IMR-90 (cell line): ENCODE measurements at regions not wholly inside any gene's neighbourhood (a gene's known extent, or its start where the extent isn't known, plus 50 kb on each side); places are given as distances from the start of the nearest gene placed in this dataset.

Experiments used
- CEBPB ChIP-seq: IDR thresholded peaks from 2 replicates; pipeline ENCODE4 v1.6.1; 2012; ENCODE audit warnings: low read depth, low read length, improper control_type of control experiment
- FOS ChIP-seq: fragments of 150-350 bp; IDR thresholded peaks from 2 replicates; pipeline ENCODE4 v1.6.1; 2016; ENCODE audit warnings: low read depth, low read length
- MAFK ChIP-seq: IDR thresholded peaks from 2 replicates; pipeline ENCODE4 v1.6.1; 2012; ENCODE audit warnings: low read depth, low read length, improper control_type of control experiment
- NFE2L2 ChIP-seq: fragments of 150-350 bp; IDR thresholded peaks from 2 replicates; pipeline ENCODE4 v1.6.1; 2016; ENCODE audit warnings: low read depth, mild to moderate bottlenecking, low read length
- POLR2A ChIP-seq: IDR thresholded peaks from 2 replicates; pipeline ENCODE4 v1.6.1; 2012; ENCODE audit warnings: mild to moderate bottlenecking, low read depth, low read length
- RFX5 ChIP-seq: IDR thresholded peaks from 2 replicates; pipeline ENCODE4 v1.8.0; 2012; ENCODE audit warnings: low read depth, mild to moderate bottlenecking, low read length, moderate library complexity
- SMC3 ChIP-seq: fragments of 150-350 bp; IDR thresholded peaks from 2 replicates; pipeline ENCODE4 v1.6.1; 2016; ENCODE audit warnings: low read depth, mild to moderate bottlenecking, antibody characterized with exemption, low read length, moderate library complexity
- TF ChIP-seq, protein P1 (sequence below): conservative IDR thresholded peaks from 2 replicates; pipeline ENCODE4 v1.5.1; 2012; ENCODE audit warnings: mild to moderate bottlenecking, low read depth, low read length, improper control_type of control experiment

DNA sequence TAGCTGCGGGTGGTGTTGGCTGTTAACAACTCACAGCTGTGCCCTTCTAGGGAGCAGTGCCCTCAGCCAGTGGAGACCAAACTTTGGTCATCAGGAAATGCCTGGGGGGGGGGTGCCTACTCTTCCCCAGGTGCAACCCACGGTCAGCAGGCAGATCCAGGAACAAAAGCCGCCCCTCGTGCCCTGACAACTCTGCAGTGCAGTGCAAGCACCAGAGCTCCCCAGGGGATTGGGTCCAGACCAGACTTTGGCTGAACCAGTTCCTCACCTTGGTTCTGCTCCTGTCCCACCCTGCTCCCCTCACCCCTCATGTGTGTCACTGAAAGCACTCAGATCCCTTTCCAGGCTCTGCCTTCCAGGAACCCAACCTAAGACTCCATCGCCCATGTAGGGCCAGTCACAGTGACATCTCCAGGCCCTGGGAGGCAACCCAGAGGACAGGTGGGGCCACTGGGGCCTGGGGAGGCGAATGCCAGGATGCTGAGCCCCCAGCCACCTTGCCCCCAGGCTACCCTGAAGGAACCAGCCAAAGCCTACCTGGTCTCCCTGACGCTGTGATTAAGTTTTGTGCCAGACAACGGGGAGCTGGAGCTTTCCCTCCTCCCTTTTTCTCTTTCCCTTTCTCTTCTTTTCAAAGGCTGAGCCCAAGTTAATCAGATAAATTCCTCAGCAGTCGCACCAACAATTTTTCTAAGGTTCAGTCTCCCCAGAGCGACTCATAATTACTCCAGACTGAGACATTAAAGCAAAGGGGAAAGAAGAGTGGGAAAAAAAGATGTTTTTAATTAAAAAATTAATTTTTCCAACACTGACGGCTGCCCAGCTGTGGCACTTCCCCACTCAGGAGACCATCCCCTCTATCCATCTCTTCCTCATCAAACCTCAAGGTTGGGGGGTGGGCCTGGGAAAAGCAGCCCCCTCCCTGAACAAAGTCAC, 207.5 kb upstream of the LINGO1 start:
- TF ChIP-seq, protein P1, sequence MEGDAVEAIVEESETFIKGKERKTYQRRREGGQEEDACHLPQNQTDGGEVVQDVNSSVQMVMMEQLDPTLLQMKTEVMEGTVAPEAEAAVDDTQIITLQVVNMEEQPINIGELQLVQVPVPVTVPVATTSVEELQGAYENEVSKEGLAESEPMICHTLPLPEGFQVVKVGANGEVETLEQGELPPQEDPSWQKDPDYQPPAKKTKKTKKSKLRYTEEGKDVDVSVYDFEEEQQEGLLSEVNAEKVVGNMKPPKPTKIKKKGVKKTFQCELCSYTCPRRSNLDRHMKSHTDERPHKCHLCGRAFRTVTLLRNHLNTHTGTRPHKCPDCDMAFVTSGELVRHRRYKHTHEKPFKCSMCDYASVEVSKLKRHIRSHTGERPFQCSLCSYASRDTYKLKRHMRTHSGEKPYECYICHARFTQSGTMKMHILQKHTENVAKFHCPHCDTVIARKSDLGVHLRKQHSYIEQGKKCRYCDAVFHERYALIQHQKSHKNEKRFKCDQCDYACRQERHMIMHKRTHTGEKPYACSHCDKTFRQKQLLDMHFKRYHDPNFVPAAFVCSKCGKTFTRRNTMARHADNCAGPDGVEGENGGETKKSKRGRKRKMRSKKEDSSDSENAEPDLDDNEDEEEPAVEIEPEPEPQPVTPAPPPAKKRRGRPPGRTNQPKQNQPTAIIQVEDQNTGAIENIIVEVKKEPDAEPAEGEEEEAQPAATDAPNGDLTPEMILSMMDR = no peak
- TF ChIP-seq SMC3 (no peak), RFX5 (no peak), FOS (no peak), NFE2L2 (no peak), POLR2A (no peak), CEBPB (no peak), MAFK (no peak)
